SKM-1 (cell line): ENCODE measurements at regions not wholly inside any gene's neighbourhood (a gene's known extent, or its start where the extent isn't known, plus 50 kb on each side); places are given as distances from the start of the nearest gene placed in this dataset.

ENCODE experiments used
- DNase-seq: peaks from one replicate; lab custom pipeline; 2025; ENCODE audit not compliant: unreplicated experiment; lab: John Stamatoyannopoulos, UW

DNA sequence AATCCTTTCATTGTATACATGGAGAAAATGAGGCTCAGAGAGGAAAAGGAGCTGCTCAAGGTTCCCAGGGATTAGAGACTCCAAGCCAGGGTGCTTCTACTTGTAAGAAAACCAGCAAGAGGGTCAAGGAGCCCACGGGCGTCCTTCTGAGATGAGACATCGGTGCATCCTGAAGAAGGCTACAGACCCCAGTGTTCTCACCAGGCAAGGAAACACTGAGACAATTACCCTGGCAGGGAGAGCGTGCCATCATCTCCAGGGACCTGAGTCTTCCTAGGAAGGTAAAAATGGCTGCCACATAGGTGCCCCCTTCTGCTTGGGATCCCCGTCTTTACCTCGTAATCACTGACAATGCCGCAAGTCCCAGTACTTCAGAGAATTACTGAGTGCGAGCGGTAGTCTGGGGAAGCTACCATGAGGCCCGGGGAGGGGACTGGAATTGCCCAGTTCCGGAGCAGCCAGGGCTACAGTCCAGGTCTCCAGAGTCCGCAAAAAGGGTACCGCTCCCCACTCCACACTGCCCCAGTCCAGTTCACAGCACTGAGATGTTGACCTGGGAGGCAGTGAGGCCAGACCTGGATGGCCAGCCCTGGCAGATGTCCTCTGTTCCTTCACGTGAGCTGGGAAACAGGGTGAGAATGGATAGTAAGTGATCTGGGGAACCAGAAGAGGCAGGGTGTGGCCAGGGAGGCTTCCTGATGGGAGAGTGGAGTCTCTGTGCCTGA is 164.7 kb upstream of the SMAD3 start:
- no peak for DNase-seq

DNA sequence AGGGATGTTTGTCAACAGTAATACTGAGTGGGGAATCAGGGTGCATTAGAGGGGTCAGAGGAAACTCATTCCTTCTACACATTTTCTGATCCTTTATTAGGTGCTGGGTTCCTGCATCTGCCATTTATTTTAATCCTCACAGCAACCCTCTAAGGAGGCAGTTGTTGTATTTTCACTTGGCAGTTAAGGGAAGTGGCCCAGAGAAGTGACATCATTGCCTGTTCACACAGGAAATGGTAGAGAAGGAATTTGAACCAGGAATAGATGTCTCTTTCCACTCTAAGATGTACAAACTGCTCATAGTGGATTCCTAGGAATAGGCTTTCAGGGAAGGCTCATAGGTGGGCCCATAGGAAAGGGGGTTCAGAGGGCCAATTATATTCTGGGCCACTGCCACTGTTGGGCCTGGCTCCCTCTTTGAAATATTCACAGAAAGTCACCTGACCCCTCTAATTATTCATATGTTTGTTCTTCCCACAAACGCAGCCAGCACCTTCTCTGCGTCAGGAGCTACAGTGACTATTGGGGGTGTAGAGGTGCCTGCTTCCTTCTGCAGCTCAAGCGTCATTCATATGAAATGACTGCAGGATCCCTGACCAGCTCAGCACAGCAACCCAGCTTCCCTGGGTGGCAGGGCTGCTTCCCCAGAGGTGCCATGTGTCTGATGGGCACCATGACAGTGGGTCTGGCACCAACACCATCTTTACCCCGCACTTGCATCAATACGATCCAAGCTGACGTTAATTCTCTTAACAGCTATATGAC is 163.9 kb upstream of the SMAD3 start:
- no peak for DNase-seq

DNA sequence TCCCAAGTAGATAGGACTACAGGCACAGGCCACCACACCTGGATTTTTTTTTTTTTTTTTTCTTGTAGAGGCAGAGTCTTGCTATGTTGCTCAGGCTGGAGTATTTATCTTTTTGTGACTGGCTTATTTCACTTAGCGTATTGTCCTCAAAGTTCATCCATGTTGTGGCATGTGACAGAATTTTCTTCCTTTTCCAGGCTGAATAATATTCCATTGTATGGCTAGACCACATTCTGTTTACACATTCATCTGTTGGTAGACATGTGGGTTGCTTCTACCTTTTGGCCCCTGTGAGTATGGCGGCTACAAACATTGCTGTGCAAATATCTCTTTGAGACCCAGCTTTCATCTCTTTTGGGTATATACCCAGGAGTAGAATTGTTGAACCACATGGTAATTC is 160.2 kb upstream of the SMAD3 start:
- no peak for DNase-seq

DNA sequence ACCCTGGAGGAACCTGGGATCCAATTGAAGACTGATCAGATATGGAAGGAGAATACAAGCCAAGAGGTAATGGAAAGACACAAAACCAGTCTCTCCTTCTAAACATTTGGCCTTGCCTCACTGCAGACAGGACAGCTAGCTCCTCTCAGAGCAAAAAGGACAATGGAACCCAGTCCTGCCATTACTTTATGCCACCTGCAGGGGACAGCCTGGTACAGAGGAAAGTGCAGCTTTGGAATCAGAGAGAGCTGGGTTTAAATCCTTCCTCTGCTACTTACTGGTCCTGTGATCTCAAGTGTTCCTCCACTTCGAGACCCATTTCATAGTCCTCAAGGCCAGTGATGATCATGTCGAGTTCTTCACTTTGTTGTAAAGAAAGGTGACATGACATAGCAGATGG is 159.4 kb upstream of the SMAD3 start:
- no peak for DNase-seq

DNA sequence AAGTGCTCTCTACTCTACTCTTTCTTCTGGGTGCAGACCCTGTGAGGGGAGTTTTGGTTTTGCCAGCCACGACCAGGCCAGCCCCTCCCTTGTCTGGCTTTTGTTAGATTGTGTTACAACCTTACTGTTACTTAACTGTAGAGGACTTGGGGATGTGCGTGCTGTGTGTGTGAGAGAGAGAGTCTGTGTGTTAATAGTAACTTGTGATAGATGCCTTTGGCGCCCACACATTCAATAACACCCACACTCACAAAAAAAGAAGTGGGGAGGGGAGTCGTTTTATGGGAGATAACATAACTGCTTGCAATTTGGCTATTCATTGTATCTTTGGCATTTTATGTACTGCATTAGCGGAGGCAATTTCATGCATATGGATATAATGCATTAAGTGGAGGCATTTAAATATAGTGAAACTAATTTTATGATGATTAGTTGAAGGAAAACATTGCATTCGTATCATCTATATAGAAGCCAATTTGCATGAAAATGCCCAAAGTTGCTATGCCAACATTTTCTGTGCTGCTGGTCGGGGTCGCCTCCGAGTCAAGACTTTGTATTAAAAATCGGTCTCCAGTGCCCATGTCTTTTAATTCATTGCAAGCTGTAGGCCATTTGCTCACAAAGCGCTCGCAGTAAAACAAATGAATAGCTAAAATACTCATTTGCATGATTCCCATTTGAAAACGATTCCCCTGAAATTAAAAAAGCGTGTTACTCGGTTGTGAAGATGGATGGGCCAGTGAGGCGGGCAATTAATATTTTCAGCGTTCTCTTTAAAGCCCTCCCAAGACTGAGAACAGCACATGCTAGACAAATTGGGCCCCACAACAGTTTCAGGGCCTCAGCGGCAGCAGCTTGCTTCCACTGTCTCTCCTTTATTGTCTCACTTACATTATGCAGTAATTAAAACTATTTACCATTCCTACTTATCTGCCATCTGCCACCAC is 158.5 kb upstream of the SMAD3 start:
- no peak for DNase-seq

DNA sequence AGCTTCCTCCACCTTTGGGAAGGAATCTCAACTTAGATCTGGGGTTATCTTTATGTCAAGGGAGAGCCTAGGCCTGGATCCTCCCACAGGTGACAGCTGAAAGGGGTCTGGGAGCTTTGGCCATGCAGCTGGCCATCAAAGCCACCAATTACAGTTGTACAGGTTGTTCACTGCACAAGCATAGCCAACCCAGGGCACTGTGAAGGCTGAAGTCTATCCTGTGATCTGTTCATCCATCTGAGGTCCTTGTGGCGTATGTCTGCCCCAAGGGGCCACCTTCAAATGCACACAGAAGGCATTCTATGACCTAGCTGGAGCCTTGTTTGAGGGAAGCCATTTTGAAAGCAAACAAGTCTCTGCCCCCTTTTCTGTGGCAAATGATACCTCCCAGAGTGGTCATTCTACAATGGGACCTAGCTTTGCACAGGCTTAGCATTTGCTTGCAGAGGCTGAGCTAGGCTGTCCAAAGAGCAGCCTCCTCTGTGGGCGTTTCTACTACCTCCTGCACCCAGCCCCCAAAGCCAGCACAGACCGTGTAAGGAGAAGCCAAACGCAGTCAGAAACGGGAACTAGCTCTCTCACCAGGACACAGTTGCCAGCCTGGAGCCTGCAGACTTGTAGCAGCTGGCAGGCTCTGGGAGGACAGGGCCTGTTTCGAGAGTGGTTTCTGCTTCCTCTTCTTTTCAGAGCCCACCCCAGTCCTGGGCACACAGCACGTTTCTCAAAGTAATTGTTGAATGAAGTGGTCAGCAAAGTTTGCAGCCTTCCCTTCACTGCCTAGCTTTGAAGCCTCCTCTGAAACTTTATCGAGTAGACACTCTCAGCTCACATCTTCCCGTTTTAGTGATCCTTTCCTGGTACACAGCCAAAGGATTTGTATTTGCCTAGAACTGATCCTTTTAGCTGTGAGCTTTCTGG is 157.3 kb upstream of the SMAD3 start:
- peak; percentile 86 for DNase-seq

DNA sequence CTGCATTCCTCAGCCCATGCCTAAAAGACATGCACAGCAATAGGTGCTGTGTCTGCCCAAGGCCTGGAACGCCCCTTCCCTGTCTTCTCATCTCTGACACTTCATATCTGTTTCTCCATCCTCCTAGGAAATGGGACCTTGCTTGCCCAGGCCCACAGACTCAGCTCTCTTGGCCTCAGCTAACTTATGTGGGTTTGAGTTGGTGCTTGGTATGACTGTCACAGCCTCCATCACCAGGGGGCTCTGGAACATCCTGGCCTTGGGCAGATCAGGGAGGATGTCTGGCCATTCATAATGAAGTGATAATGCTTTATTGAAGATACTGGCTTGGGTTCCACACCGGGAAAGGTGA is 156.7 kb upstream of the SMAD3 start:
- no peak for DNase-seq

DNA sequence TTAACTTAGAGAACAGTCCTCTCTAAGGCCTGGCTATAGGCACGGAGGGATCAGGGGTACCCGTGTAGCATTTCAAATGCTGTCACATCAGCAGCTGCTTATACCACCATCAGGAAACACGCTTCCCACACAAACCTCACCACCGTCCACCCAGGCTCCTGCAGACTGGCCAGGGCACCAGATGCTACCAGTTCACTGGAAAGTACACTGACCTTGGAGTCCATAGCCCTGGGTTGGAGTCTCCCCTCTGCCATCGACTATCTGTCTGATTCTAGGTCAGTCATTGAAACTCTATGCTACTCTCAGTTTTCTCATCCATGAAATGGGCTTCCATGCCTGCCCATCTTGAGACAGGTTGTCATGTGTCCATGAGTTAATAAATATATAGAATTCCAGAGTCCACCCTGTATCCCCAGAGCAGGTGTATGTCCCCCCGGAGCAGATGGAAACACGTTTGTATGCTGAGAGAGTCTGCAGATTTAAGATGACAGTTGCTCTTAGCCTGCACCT is 156.0 kb upstream of the SMAD3 start:
- no peak for DNase-seq

DNA sequence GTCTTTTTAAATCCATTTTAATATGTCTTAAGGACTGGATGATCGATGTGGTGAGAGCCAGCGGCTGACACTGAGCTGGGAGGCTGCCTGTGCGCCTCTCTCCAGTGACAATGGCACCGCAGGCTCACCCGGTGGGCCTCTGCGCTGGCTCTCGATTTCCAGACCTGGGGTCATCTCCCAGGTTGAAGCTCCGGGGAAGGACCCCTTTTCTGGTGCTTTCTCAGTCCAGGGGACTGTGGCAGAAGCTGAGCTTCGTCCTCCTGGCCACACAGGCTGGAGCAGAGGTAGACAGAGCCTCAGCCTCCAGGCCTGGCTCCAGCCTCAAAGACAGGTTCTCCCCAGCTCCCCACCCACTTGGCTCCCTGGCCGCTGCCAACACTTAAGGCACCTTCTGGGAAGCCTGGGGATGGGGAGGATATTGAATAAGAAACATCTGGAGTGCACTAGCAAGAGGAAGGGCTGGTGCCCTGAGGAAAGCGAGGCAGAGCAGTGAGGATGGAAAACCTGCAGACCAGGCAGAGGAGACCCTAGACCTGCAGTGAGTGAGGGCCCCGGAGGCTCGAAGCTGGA is 154.2 kb upstream of the SMAD3 start:
- DNase-seq = no peak

DNA sequence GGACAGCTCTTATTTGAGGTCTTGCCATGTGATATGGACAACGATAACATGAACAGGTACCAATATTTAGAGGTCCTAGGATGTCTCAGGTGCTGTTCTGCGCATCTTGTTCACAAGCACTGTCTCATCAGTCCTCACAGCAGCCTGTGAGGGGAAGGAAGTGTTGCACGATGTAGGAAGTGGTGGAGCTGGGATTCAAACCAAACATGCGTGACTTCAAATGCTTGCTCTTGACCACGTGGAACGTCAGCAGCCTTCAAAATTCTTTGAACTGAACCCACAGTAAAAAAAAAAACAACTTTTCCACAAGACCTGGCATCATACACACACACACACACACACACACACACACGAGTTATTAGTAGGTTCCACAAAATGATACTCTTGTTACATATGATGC is 153.4 kb upstream of the SMAD3 start:
- DNase-seq = peak; percentile 52

DNA sequence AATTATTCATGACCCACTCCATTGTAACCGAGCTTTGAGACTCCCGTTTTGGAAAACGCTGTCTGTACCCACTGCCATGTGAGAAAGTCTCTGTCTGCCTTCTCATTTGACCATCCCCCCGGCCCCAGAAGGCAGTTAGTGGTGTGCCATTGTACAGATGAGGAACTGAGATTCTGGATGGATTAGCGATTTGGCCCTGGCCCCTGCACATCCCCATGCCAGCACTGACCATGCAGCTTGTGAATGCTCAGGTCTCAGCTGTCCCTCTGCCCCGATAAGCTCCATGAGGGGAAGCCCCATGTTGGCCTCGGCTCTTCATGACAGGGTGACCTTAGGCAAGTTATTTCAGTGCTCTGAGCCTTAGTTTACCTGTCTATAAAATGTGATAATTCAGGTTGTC is 153.0 kb upstream of the SMAD3 start:
- DNase-seq = no peak

DNA sequence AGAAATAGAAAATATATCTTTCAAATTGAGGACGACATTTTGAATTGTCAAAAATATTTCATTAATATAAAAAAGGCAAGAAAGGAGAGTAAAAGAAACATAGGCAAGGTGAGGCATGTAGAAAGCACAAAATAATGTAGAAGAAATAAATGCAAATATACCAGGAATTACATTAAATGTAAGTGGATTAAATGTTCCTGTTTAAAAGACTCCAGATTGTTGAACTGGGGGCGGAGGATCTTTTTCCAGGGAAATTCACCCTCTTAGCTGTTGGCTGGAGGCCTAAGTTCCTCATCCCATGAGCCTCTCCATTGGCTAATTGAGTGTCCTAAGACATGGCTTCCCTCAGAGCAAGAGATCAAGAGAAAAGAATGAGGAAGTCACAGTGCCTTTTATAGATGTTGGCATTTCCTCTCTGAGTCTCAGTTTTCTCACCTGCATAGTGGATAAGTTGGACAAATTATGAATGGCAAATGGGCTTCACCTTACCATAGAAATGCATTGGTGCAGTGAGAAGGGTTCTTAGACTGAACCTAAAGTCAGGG is 147.4 kb upstream of the SMAD3 start:
- DNase-seq = no peak

DNA sequence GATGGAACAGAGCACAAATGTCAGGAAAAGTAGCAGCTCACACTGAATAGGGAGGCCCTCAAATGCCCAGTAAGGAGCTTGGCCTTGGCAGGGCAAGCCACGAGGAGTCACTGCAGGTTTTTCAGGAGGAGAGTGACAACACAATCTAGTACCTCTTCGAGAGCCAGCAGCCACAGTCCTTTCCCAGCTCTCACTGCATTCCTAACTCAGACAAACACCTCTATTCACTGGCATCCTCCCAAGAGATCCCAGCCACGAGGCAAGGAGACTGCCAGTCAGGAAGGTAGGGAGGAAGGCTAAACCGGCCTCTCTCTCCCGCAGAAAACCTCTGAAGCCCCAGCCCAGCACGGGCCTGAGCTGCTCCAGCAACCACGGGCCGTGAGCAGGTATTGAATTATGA is 146.0 kb upstream of the SMAD3 start:
- no peak for DNase-seq

DNA sequence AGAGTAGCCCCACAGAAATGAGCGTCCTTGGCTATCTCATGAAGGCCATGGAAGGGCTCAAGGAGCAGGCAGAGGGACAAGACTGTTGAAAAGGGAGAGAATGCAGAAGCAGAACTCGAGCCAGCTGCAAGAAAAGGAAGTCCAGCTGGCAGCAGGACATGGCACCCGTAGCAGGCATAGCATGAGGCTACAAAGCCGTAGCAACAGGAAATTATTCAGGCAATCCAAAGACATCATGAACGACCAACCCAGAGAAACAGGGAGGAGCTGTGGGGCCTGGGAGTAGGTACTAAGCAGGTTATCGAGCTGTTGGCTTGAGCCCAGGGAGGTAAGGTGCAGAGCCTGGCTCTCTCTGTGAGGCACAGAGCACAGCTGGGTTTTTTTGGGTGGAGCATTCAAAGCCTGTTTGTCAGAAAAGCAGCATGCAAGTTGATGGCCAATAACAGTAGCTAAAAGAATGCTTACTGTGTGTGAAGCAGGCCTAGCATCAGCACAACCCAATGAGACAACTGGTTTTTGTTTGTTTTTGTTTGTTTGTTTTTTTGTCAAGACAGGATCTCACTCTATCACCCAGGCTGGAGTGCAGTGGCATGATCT is 144.0 kb upstream of the SMAD3 start:
- peak; percentile 26 for DNase-seq

DNA sequence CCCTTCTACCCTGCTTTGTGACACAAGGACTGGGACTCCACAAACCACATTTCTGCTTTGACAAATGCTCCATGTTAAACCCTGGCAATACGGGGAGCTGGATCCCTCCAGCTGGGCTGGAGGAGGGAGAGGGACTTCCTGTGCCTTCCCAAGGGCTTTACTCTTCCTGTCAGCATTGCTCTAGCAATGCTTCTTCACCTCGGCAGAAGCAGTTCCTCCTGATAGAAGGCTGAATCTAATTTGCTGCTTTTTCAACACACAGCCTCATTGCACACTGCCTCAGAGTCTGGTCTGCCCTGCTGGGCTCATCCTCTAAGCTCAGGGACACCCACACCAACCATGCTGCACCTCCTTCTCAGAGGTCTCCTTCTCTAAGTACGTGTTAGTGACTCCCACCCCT is 142.8 kb upstream of the SMAD3 start:
- no peak for DNase-seq

DNA sequence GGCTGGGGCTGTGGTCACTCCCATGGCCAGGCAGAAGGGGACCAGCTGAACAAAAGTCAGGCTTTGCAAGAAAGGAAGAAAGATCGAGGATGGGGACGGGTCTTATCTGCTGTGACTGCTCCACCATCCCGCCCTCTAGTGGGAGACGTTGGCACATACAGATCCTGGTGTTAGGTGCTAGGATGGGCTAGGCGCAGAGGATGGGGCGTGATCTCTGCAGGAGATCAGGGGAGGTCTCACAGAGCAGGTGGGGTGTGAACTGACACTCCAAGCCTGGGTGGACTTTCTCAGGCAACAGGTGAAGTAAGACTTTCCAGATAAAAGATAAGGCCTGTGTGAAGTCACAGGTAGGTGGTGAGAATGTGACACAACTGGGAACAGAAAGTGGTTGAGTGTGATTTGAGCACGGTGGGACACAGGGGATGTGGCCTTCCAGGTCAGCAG is 141.9 kb upstream of the SMAD3 start:
- DNase-seq = no peak

DNA sequence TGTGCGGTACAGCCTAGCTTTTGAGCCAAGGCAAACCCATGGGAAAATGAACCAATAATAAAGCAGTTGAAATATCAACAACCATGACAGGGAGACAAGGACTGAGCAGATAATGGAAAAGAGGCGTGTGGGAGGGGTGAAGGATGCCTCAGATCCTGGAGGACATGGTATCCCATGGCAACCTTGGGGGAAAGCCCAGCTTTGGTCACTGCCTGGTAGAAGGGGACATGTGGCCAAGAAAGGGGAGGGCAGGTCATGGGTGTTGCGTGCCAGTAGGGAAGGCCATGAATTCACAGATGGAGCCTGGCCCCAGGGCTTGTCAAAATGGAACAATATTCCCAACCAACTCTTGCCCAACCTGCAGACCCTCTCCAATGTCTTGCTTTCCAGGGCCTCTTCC is 140.5 kb upstream of the SMAD3 start:
- DNase-seq = no peak

DNA sequence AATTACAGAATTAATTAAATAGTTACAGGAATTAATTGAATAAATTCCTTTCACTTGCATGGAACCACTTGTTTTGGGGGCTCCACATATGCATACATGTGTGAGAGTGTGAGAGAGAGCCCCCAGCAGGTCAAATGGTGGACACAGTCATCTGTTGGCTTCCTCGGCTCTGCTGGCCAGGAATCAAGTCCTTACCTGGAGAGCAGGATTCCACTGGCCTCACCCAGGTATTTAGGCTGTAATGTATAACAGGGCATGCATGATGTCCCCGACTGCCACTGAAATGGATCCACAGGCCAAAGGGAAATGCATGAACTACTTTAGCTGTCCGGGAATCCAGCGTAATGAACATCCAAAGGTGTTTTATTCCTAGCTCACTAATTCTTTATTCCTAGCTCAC is 139.7 kb upstream of the SMAD3 start:
- no peak for DNase-seq
